ENCODE measurements at regions not wholly inside any gene's neighbourhood (a gene's known extent, or its start where the extent isn't known, plus 50 kb on each side); places are given as distances from the start of the nearest gene placed in this dataset.

DNA sequence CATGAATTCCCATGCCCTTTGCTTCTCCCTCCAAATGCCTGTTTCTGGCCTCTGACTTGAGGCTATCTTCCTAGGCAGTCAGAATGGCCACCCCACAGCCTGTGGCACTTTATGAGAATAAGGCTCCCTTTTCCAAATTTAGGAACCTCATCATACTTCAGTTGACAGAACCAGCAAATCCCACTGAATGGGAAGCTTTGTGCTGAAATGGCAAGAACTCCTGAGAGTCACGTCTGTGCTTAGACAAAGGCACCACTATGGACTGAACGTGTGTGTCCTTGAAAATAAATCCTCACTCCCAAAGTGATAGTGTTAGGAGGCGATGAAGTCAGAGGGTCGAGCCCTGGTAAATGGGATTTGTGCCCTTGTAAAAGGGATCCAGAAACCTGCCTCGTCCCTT is 559.9 kb upstream of the SOX11 start:
- H3K27ac ChIP-seq (replicated peaks; ENCODE audit: low read length): no peak overlapping the region
- H3K4me3 ChIP-seq (ENCODE audit: low read length in 2 of 2): no peak overlapping the region
- no peak overlapping the region for H3K14ac ChIP-seq (ENCODE audit: low read length)
- no peak overlapping the region for H3K4me2 ChIP-seq (ENCODE audit: insufficient read depth, low read length, poor library complexity, severe bottlenecking)
- no peak overlapping the region for H3K18ac ChIP-seq (ENCODE audit: low read length)
- no peak overlapping the region for H3K4ac ChIP-seq (ENCODE audit: low read length)
- H2BK5ac ChIP-seq (ENCODE audit: low read length): no peak overlapping the region
- peaks cover 0 to 4% (median 0%) of the 10 kb centered on the region in 3 experiments for H3K27me3 ChIP-seq (ENCODE audit: control insufficient read depth in 3 of 3, insufficient read depth in 3 of 3, low read depth in 1 of 3, low read length in 3 of 3)
- H4K91ac ChIP-seq (ENCODE audit: low read depth, low read length, poor library complexity): no peak overlapping the region
- no peak for DNase-seq (ENCODE audit: low spot score)
- no peak overlapping the region for H2BK12ac ChIP-seq (ENCODE audit: low read length)
- no peak overlapping the region for H2AK5ac ChIP-seq (ENCODE audit: low read depth, low read length)
- H4K8ac ChIP-seq (ENCODE audit: low read depth, low read length): no peak overlapping the region
- peaks cover 4% of the 10 kb centered on the region for H3K79me1 ChIP-seq (ENCODE audit: low read depth, low read length)
- H3K4me1 ChIP-seq (ENCODE audit: control insufficient read depth in 2 of 2, insufficient read depth in 1 of 2, low read depth in 1 of 2, low read length in 2 of 2): peaks cover 0 to 3% of the 10 kb centered on the region in 2 donors
- H2BK15ac ChIP-seq (ENCODE audit: low read length): no peak overlapping the region
- no peak overlapping the region for H2BK120ac ChIP-seq (ENCODE audit: low read depth, low read length)
- WGBS, 2 donors (ENCODE audit: extremely low coverage in 2 of 2, insufficient read length in 2 of 2, insufficient replicate concordance in 1 of 2): no CpG with 5 or more reads among the region's 5 CpGs
- no peak overlapping the region for H3K9ac ChIP-seq (ENCODE audit: low read depth, low read length, poor library complexity)
- H3K36me3 ChIP-seq (replicated peaks in 1 of 2; ENCODE audit: control insufficient read depth in 2 of 2, insufficient read depth in 2 of 2, low read length in 2 of 2): no peaks in the 10 kb centered on the region
- H2AFZ ChIP-seq (ENCODE audit: low read length): no peak overlapping the region
- no peak overlapping the region for H3K23ac ChIP-seq (ENCODE audit: low read depth, low read length, poor library complexity)
- H3K9me3 ChIP-seq (replicated peaks in 1 of 2; ENCODE audit: control insufficient read depth in 2 of 2, insufficient read depth in 1 of 2, low read depth in 1 of 2, low read length in 2 of 2): peaks cover 0 to 8% of the 10 kb centered on the region in 2 donors

DNA sequence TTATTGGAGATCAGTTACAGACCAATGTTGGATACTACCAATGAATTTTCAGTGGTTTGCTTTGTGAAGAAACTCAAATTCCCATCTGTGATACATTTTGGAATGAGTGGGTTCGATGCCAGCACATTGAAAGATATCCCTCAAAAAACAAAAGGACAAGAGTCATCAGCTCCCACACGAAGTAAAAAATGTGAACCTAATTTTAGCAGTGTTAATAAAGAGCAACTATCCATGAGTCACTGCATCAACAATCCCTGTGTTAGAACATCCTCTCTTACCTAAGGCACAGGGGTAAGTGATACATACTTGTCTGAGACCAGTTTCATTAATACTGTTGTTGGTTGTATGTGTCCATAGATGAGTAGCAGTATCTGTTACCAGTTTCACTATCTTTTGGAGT is 551.8 kb upstream of the SOX11 start:
- Histone ChIP-seq H2BK120ac (ENCODE audit: low read depth, low read length) (no peak overlapping the region), H3K18ac (ENCODE audit: low read length) (no peak overlapping the region), H3K23ac (ENCODE audit: low read depth, low read length, poor library complexity) (no peak overlapping the region), H3K27ac (replicated peaks; ENCODE audit: low read length) (no peak overlapping the region), H3K36me3 (replicated peaks in 1 of 2; ENCODE audit: control insufficient read depth in 2 of 2, insufficient read depth in 2 of 2, low read length in 2 of 2) (no peaks in the 10 kb centered on the region), H2BK12ac (ENCODE audit: low read length) (no peak overlapping the region), H3K9ac (ENCODE audit: low read depth, low read length, poor library complexity) (no peak overlapping the region), H3K9me3 (replicated peaks in 1 of 2; ENCODE audit: control insufficient read depth in 2 of 2, insufficient read depth in 1 of 2, low read depth in 1 of 2, low read length in 2 of 2) (no peaks in the 10 kb centered on the region), H3K79me1 (ENCODE audit: low read depth, low read length) (no peaks in the 10 kb centered on the region), H3K4ac (ENCODE audit: low read length) (no peak overlapping the region), H2AK5ac (ENCODE audit: low read depth, low read length) (no peak overlapping the region), H4K8ac (ENCODE audit: low read depth, low read length) (no peak overlapping the region), H2BK5ac (ENCODE audit: low read length) (no peak overlapping the region), H2BK15ac (ENCODE audit: low read length) (no peak overlapping the region), H3K14ac (ENCODE audit: low read length) (no peak overlapping the region), H3K4me3 (ENCODE audit: low read length in 2 of 2) (no peak overlapping the region), H2AFZ (ENCODE audit: low read length) (no peak overlapping the region), H3K4me1 (ENCODE audit: control insufficient read depth in 2 of 2, insufficient read depth in 1 of 2, low read depth in 1 of 2, low read length in 2 of 2) (no peaks in the 10 kb centered on the region), H4K91ac (ENCODE audit: low read depth, low read length, poor library complexity) (no peak overlapping the region), H3K27me3 (ENCODE audit: control insufficient read depth in 3 of 3, insufficient read depth in 3 of 3, low read depth in 1 of 3, low read length in 3 of 3) (no peaks in the 10 kb centered on the region), H3K4me2 (ENCODE audit: insufficient read depth, low read length, poor library complexity, severe bottlenecking) (no peak overlapping the region)
- no peak for DNase-seq (ENCODE audit: low spot score)
- no CpG with 5 or more reads among the region's 2 CpGs for WGBS, 2 donors (ENCODE audit: extremely low coverage in 2 of 2, insufficient read length in 2 of 2, insufficient replicate concordance in 1 of 2)

DNA sequence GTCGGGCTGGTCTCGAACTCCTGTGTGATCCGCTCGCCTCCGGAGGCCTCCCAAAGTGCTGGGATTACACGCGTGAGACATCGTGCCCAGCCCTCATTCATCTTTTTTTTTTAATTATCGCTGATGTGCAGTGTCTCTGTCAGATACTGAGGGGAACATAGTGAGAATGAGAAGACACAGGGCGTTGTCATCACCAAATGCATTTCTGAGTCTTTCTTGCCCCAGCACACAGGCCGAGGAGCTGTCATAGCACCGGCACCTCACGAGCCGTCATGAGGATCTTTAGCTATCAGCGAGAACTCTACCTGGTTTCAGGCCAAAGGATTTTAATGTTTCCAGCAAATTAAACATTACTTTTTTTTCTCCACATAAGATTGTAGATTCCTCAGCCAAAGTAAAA is 548.0 kb upstream of the SOX11 start:
- no peak overlapping the region for H2BK5ac ChIP-seq (ENCODE audit: low read length)
- H2BK15ac ChIP-seq (ENCODE audit: low read length): no peak overlapping the region
- no peak overlapping the region for H2BK12ac ChIP-seq (ENCODE audit: low read length)
- no peak overlapping the region for H3K14ac ChIP-seq (ENCODE audit: low read length)
- H4K8ac ChIP-seq (ENCODE audit: low read depth, low read length): no peak overlapping the region
- H2BK120ac ChIP-seq (ENCODE audit: low read depth, low read length): no peak overlapping the region
- no peak overlapping the region for H3K4me3 ChIP-seq (ENCODE audit: low read length in 2 of 2)
- no peaks in the 10 kb centered on the region for H3K79me1 ChIP-seq (ENCODE audit: low read depth, low read length)
- no peak overlapping the region for H2AFZ ChIP-seq (ENCODE audit: low read length)
- no peak overlapping the region for H3K9ac ChIP-seq (ENCODE audit: low read depth, low read length, poor library complexity)
- H3K36me3 ChIP-seq (replicated peaks in 1 of 2; ENCODE audit: control insufficient read depth in 2 of 2, insufficient read depth in 2 of 2, low read length in 2 of 2): no peaks in the 10 kb centered on the region
- H3K23ac ChIP-seq (ENCODE audit: low read depth, low read length, poor library complexity): no peak overlapping the region
- H3K9me3 ChIP-seq (replicated peaks in 1 of 2; ENCODE audit: control insufficient read depth in 2 of 2, insufficient read depth in 1 of 2, low read depth in 1 of 2, low read length in 2 of 2): no peaks in the 10 kb centered on the region
- no peak overlapping the region for H4K91ac ChIP-seq (ENCODE audit: low read depth, low read length, poor library complexity)
- no peaks in the 10 kb centered on the region for H3K27me3 ChIP-seq (ENCODE audit: control insufficient read depth in 3 of 3, insufficient read depth in 3 of 3, low read depth in 1 of 3, low read length in 3 of 3)
- no peak overlapping the region for H3K18ac ChIP-seq (ENCODE audit: low read length)
- no CpG with 5 or more reads among the region's 15 CpGs for WGBS, 2 donors (ENCODE audit: extremely low coverage in 2 of 2, insufficient read length in 2 of 2, insufficient replicate concordance in 1 of 2)
- no peak overlapping the region for H3K27ac ChIP-seq (replicated peaks; ENCODE audit: low read length)
- H2AK5ac ChIP-seq (ENCODE audit: low read depth, low read length): no peak overlapping the region
- no peak for DNase-seq (ENCODE audit: low spot score)
- no peaks in the 10 kb centered on the region for H3K4me1 ChIP-seq (ENCODE audit: control insufficient read depth in 2 of 2, insufficient read depth in 1 of 2, low read depth in 1 of 2, low read length in 2 of 2)
- H3K4ac ChIP-seq (ENCODE audit: low read length): no peak overlapping the region
- H3K4me2 ChIP-seq (ENCODE audit: insufficient read depth, low read length, poor library complexity, severe bottlenecking): no peak overlapping the region

- Histone ChIP-seq H3K36me3 (replicated peaks in 1 of 2; ENCODE audit: control insufficient read depth in 2 of 2, insufficient read depth in 2 of 2, low read length in 2 of 2) (no peaks in the 10 kb centered on the region), H2BK5ac (ENCODE audit: low read length) (no peak overlapping the region), H4K8ac (ENCODE audit: low read depth, low read length) (no peak overlapping the region), H4K91ac (ENCODE audit: low read depth, low read length, poor library complexity) (no peak overlapping the region), H2AFZ (ENCODE audit: low read length) (no peak overlapping the region), H3K4me2 (ENCODE audit: insufficient read depth, low read length, poor library complexity, severe bottlenecking) (no peak overlapping the region), H2AK5ac (ENCODE audit: low read depth, low read length) (no peak overlapping the region), H2BK15ac (ENCODE audit: low read length) (no peak overlapping the region), H3K9me3 (replicated peaks in 1 of 2; ENCODE audit: control insufficient read depth in 2 of 2, insufficient read depth in 1 of 2, low read depth in 1 of 2, low read length in 2 of 2) (no peaks in the 10 kb centered on the region), H3K23ac (ENCODE audit: low read depth, low read length, poor library complexity) (no peak overlapping the region), H3K18ac (ENCODE audit: low read length) (no peak overlapping the region), H2BK12ac (ENCODE audit: low read length) (no peak overlapping the region), H3K27me3 (ENCODE audit: control insufficient read depth in 3 of 3, insufficient read depth in 3 of 3, low read depth in 1 of 3, low read length in 3 of 3) (no peaks in the 10 kb centered on the region), H3K27ac (replicated peaks; ENCODE audit: low read length) (no peak overlapping the region), H3K4ac (ENCODE audit: low read length) (no peak overlapping the region), H3K4me3 (ENCODE audit: low read length in 2 of 2) (no peak overlapping the region), H3K4me1 (ENCODE audit: control insufficient read depth in 2 of 2, insufficient read depth in 1 of 2, low read depth in 1 of 2, low read length in 2 of 2) (no peaks in the 10 kb centered on the region), H3K9ac (ENCODE audit: low read depth, low read length, poor library complexity) (no peak overlapping the region), H3K79me1 (ENCODE audit: low read depth, low read length) (no peaks in the 10 kb centered on the region), H2BK120ac (ENCODE audit: low read depth, low read length) (no peak overlapping the region), H3K14ac (ENCODE audit: low read length) (no peak overlapping the region)
- no CpG with 5 or more reads among the region's 8 CpGs for WGBS, 2 donors (ENCODE audit: extremely low coverage in 2 of 2, insufficient read length in 2 of 2, insufficient replicate concordance in 1 of 2)
- DNase-seq (ENCODE audit: low spot score): no peak
Measured at GRCh38 chr2:5145053-5145452, 547.1 kb upstream of the SOX11 start.
